GM12874 (cell line): ENCODE measurements at regions not wholly inside any gene's neighbourhood (a gene's known extent, or its start where the extent isn't known, plus 50 kb on each side); places are given as distances from the start of the nearest gene placed in this dataset.

Experiments used
- TF ChIP-seq, protein P1 (sequence below): IDR thresholded peaks from 2 replicates; pipeline ENCODE4 v1.5.1; 2011; ENCODE audit warnings: low read depth, mild to moderate bottlenecking, control low read depth, low read length, moderate library complexity; ENCODE audit not compliant: insufficient read depth

- TF ChIP-seq, protein P1, sequence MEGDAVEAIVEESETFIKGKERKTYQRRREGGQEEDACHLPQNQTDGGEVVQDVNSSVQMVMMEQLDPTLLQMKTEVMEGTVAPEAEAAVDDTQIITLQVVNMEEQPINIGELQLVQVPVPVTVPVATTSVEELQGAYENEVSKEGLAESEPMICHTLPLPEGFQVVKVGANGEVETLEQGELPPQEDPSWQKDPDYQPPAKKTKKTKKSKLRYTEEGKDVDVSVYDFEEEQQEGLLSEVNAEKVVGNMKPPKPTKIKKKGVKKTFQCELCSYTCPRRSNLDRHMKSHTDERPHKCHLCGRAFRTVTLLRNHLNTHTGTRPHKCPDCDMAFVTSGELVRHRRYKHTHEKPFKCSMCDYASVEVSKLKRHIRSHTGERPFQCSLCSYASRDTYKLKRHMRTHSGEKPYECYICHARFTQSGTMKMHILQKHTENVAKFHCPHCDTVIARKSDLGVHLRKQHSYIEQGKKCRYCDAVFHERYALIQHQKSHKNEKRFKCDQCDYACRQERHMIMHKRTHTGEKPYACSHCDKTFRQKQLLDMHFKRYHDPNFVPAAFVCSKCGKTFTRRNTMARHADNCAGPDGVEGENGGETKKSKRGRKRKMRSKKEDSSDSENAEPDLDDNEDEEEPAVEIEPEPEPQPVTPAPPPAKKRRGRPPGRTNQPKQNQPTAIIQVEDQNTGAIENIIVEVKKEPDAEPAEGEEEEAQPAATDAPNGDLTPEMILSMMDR, result no peak
Measured at GRCh38 chr1:194515916-194516315, 1329.5 kb upstream of the B3GALT2 start.

DNA sequence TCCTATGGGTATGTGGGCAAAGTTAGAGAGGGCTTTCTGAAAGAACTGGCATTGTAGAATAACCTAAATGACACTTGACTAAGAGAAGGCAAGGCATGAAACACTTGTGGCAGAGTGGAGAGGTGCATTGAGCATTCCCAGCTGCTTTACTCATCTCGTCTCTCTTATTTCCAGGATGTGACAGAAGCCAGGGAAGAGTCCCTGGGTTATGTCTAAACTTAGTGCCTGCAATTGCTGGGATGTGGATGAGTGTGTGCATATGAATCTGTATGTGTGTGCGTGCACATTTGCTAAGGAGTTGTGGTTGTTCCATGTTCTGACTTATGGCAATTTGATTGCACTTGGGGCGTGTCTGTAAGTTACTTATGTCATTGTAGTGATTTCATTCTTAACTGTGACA is 1326.5 kb upstream of the B3GALT2 start:
- TF ChIP-seq, protein P1, result no peak

- TF ChIP-seq, protein P1, result no peak
Measured at GRCh38 chr1:194512345-194512744, 1325.9 kb upstream of the B3GALT2 start.

DNA sequence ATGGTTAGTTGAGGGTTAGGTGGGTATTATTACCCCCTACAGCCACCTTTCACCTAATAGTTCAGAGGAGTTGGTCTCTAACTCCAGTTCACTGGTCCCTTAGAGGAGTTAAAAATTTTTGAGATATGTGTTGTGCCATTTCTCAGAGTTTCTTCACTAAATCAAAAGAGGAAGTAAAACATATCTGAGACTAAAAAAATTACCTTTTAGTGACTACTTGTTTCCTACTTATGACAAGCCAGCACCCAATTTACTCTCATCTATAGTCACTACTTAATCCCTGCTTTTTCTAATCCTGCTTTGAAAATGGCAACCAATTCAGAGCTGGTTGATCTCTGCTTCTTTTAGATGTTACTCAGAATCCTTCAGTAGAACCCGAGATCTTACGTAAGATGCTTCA is 1316.8 kb upstream of the B3GALT2 start:
- TF ChIP-seq, protein P1, result no peak

GRCh38 chr1:194495434-194495833 is 1309.0 kb upstream of the B3GALT2 start:
- TF ChIP-seq, protein P1, result no peak

DNA sequence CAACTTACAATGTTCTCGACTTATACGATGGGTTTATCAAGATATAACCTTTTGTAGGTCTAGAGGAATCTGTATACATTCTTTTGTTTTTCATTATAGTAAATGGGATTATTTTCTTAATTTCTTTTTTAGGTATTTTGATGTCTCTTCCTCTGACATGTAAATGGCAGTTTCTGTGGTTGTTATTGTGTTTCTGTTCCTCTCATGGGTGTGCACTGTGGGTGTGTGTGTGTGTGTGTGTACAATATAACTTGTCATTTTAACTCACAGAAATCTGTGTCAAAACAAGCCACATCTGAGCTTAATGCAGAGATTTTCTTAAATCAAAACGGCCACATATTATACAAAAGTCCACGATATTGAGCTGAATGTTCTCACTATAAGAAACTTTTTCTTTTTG is 1300.8 kb upstream of the B3GALT2 start:
- TF ChIP-seq, protein P1, result no peak

- TF ChIP-seq, protein P1, result no peak
Measured at GRCh38 chr1:194485432-194485831, 1299.0 kb upstream of the B3GALT2 start.

DNA sequence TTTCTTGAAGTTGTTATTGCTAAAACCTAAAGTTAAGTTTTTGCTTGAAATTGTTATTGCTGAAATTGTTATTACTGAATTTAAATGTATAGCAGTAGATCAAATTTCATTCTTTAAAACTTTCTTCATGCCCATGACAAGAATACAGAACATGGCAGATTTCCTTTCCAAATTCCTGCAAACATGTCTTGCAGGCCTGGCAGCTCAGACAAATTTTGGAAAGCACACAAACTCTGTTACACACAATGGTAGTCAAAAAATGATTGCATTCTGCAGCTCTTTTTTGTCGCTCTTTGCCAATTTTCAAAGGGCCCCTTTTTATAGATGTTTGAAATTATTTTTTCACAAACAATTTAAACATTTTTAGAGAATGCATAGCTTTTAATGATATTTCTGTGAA is 1292.3 kb upstream of the B3GALT2 start:
- TF ChIP-seq, protein P1, result no peak
